Mesendoderm (in vitro differentiated cells): ENCODE measurements at regions not wholly inside any gene's neighbourhood (a gene's known extent, or its start where the extent isn't known, plus 50 kb on each side); places are given as distances from the start of the nearest gene placed in this dataset.

Source experiments
- DNase-seq: peaks from one replicate; pipeline ENCODE4 v3.0.0; 2013
- H2AK5ac ChIP-seq: 2 replicates; pipeline ENCODE4 v1.6.1; 2013; ENCODE audit warnings: low read length, inconsistent platforms
- H2BK120ac ChIP-seq: 2 replicates; pipeline ENCODE4 v1.6.1; 2013; ENCODE audit warnings: low read depth, mild to moderate bottlenecking, low read length, moderate library complexity, mixed read lengths
- H2BK15ac ChIP-seq: replicated peaks from 2 replicates; pipeline ENCODE4 v1.6.1; 2013; ENCODE audit warnings: low read depth, mild to moderate bottlenecking, moderate library complexity
- H2BK5ac ChIP-seq: 2 replicates; pipeline ENCODE4 v1.6.1; 2013; ENCODE audit warnings: low read length, inconsistent platforms
- H3K18ac ChIP-seq: 2 replicates; pipeline ENCODE4 v1.6.1; 2013; ENCODE audit warnings: mild to moderate bottlenecking, low read length, mixed read lengths
- H3K23ac ChIP-seq: one replicate; pipeline ENCODE4 v1.6.1; 2013; ENCODE audit warnings: low read length
- H3K27ac ChIP-seq: 2 replicates; pipeline ENCODE4 v1.5.1; 2013; ENCODE audit warnings: low read depth, mild to moderate bottlenecking, inconsistent platforms, low read length, moderate library complexity
- H3K27me3 ChIP-seq: 2 replicates; pipeline ENCODE4 v1.6.1; 2013; ENCODE audit warnings: low read length, control low read depth, mild to moderate bottlenecking, inconsistent platforms; ENCODE audit not compliant: insufficient read depth, poor library complexity
- H3K36me3 ChIP-seq: 2 replicates; pipeline ENCODE4 v1.6.1; 2013; ENCODE audit warnings: low read length, inconsistent platforms; ENCODE audit not compliant: control insufficient read depth, insufficient read depth
- H3K4ac ChIP-seq: one replicate; pipeline ENCODE4 v1.6.1; 2013; ENCODE audit warnings: low read depth, mild to moderate bottlenecking, low read length, moderate library complexity
- H3K4me1 ChIP-seq: 2 replicates; pipeline ENCODE4 v1.6.1; 2013; ENCODE audit warnings: low read depth, low read length, inconsistent platforms; ENCODE audit not compliant: control insufficient read depth
- H3K4me2 ChIP-seq: 2 replicates; pipeline ENCODE4 v1.6.1; 2013; ENCODE audit warnings: low read length
- H3K4me3 ChIP-seq: 2 replicates; pipeline ENCODE4 v1.5.1; 2013; ENCODE audit warnings: mild to moderate bottlenecking, low read length
- H3K56ac ChIP-seq: one replicate; pipeline ENCODE4 v1.6.1; 2013; ENCODE audit warnings: low read length
- H3K79me1 ChIP-seq: 2 replicates; pipeline ENCODE4 v1.6.1; 2013; ENCODE audit warnings: low read length, inconsistent platforms
- H3K79me2 ChIP-seq: 2 replicates; pipeline ENCODE4 v1.6.1; 2013; ENCODE audit warnings: mild to moderate bottlenecking, low read length; ENCODE audit not compliant: control insufficient read depth, insufficient read depth
- H3K9ac ChIP-seq: 2 replicates; pipeline ENCODE4 v1.6.1; 2013; ENCODE audit warnings: low read length, inconsistent platforms
- H4K5ac ChIP-seq: one replicate; pipeline ENCODE4 v1.6.1; 2013; ENCODE audit warnings: low read length
- H4K8ac ChIP-seq: one replicate; pipeline ENCODE4 v1.6.1; 2013; ENCODE audit warnings: low read depth, mild to moderate bottlenecking, control low read depth, low read length, moderate library complexity
- WGBS: extraction: QIAGEN DNeasy Blood & Tissue Kit; methylation state at CpG from one replicate; pipeline ENCODE4 v1.1.7; 2013; ENCODE audit warnings: low lambda C conversion rate, missing lambda C conversion rate; ENCODE audit not compliant: insufficient coverage; ENCODE audit errors: extremely low coverage; 5-methylcytosine and 5-hydroxymethylcytosine counted together

DNA sequence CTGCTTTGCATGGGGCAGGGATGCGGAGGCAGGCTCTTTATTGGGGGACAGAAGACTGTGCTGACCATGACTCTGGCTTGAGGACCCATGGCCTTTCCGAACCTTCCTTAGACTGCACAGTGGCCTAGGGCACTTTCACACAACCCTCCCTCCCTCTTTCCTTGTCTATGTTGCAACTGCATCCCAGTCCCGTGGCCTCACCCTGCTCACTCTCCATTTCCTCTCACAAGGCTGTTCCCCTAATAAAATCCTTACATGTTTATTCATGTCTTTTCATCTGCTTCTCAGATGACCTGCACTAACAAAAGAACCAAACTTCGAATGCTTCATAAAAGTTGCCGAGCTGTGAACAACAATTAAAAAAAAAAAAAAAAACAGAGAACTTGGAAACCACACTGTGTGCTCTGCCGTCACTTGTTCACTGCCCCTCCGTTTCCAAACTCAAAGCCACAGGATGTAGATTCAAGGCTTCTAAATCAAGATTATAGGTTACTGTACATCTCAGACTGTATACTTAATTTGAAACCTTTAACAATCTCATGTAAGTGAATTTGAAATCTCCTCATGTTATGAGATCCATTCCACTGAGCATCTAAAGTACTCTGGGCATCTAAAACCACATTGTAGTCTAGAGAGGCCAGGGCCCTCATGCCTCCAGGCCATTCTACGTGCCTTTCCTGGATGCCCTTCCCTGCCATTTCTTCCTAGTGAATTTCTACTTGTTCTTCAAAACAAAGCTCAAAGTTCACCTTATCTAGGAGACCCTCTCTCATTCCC lies 265.9 kb downstream of the SNX13 start:
- H3K4me3 ChIP-seq, result no peak overlapping the region
- no peak overlapping the region for H2BK15ac ChIP-seq
- no peak overlapping the region for H3K27ac ChIP-seq
- H4K5ac ChIP-seq, result no peak overlapping the region
- H3K23ac ChIP-seq, result no peak overlapping the region
- H3K27me3 ChIP-seq, result no peaks in the 10 kb centered on the region
- H3K4me1 ChIP-seq, result no peaks in the 10 kb centered on the region
- H3K4ac ChIP-seq, result no peak overlapping the region
- H3K36me3 ChIP-seq, result no peaks in the 10 kb centered on the region
- H2BK120ac ChIP-seq, result no peak overlapping the region
- H2AK5ac ChIP-seq, result no peak overlapping the region
- no peaks in the 10 kb centered on the region for H3K79me2 ChIP-seq
- WGBS, result no CpG with 5 or more reads among the region's 8 CpGs
- H4K8ac ChIP-seq, result no peak overlapping the region
- DNase-seq, result no peak
- H3K9ac ChIP-seq, result no peak overlapping the region
- H2BK5ac ChIP-seq, result no peak overlapping the region
- H3K4me2 ChIP-seq, result no peak overlapping the region
- no peak overlapping the region for H3K18ac ChIP-seq
- no peaks in the 10 kb centered on the region for H3K79me1 ChIP-seq
- H3K56ac ChIP-seq, result no peak overlapping the region

DNA sequence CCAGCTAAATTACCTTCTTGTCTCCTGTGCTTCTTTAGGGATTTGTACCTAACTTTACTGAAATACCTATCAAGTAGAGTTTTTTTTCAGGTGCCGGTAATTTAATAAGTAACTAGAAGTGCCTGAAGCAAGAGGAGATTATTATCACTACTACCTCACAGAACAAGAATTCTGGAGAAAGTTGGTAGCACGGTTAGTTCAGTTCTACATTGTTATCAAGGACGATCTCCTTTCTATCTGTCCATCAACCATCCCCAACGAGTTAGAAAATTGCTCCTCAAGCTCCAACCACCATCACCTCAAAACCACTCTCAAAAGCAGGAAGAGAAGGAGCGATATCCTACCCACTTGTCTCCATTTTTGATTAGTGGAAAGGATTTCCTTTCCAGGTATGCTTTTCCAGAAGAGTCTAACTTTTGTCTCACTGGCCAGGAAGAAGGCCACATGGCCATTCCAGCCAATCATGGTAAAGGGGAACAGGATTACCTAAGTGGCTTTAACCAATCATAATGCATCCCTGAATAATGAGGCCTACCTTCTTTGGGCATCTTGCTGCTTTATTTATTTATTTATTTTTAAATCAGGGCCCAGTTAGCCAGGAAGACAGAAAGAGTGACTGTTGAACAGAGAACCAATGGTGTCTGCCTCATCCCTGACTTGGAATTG lies 265.2 kb downstream of the SNX13 start:
- Histone ChIP-seq H3K79me1 (no peaks in the 10 kb centered on the region), H3K27me3 (no peaks in the 10 kb centered on the region), H2BK5ac (no peak overlapping the region), H3K4ac (no peak overlapping the region), H3K9ac (no peak overlapping the region), H3K23ac (no peak overlapping the region), H3K79me2 (no peaks in the 10 kb centered on the region), H3K4me2 (no peak overlapping the region), H3K27ac (no peak overlapping the region), H4K5ac (no peak overlapping the region), H3K4me1 (peaks cover 3% of the 10 kb centered on the region), H2BK120ac (no peak overlapping the region), H2BK15ac (no peak overlapping the region), H2AK5ac (no peak overlapping the region), H3K4me3 (no peak overlapping the region), H3K56ac (no peak overlapping the region), H4K8ac (no peak overlapping the region), H3K18ac (no peak overlapping the region), H3K36me3 (no peaks in the 10 kb centered on the region)
- DNase-seq, result no peak
- WGBS, result no CpG with 5 or more reads among the region's 5 CpGs

DNA sequence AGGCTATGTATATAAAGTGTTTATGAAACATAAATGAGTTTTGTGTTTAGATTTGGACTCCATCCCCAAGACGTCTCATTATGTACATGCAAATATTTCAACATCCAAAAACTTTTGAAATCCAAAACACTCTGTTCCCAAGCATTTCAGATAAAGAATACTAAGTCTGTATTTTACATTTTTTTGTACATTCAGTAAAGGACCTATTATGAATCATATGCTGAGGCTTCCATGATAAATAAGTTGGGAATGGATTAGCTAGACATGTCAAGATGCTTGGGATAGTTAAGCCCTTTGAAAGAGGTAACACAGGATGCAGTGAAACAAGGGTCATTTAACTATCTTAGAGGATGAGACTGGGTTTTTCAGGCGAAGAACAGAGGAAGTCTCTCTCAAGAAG lies 262.9 kb downstream of the SNX13 start:
- Histone ChIP-seq H3K56ac (no peak overlapping the region), H3K18ac (no peak overlapping the region), H2BK5ac (no peak overlapping the region), H3K36me3 (no peaks in the 10 kb centered on the region), H3K79me1 (no peaks in the 10 kb centered on the region), H3K4me3 (no peak overlapping the region), H3K4me2 (no peak overlapping the region), H3K27ac (no peak overlapping the region), H2AK5ac (no peak overlapping the region), H3K23ac (no peak overlapping the region), H2BK15ac (no peak overlapping the region), H3K79me2 (no peaks in the 10 kb centered on the region), H3K27me3 (no peaks in the 10 kb centered on the region), H3K9ac (no peak overlapping the region), H4K8ac (no peak overlapping the region), H2BK120ac (no peak overlapping the region), H4K5ac (no peak overlapping the region), H3K4me1 (peaks cover 3% of the 10 kb centered on the region), H3K4ac (no peak overlapping the region)
- WGBS, result no CpG with 5 or more reads among the region's 2 CpGs
- DNase-seq, result no peak

DNA sequence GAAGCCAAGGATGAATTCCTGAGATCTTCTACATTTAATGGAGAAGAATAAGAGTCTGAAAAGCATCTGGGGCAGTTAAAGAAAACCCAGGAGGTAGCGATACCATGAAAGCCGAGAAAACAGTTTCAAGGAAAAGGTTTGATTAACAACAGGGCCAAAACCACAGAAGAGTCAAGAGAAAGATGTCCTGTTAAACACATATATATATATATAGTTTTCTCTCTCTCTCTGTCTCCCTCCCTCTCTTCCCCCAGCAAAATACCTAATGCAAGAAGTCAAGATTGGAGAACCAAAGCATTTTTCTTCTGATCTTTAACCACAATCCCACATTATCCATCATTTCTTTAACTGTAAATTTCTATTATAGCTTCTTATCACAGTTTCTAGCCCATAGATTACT lies 261.4 kb downstream of the SNX13 start:
- Histone ChIP-seq H2BK15ac (no peak overlapping the region), H4K8ac (no peak overlapping the region), H3K4me2 (no peak overlapping the region), H3K18ac (no peak overlapping the region), H3K4me1 (peaks cover 3% of the 10 kb centered on the region), H2BK5ac (no peak overlapping the region), H3K4me3 (no peak overlapping the region), H3K79me1 (no peaks in the 10 kb centered on the region), H4K5ac (no peak overlapping the region), H3K4ac (no peak overlapping the region), H2AK5ac (no peak overlapping the region), H3K23ac (no peak overlapping the region), H3K9ac (no peak overlapping the region), H3K79me2 (no peaks in the 10 kb centered on the region), H3K56ac (no peak overlapping the region), H3K27me3 (no peaks in the 10 kb centered on the region), H2BK120ac (no peak overlapping the region), H3K36me3 (no peaks in the 10 kb centered on the region), H3K27ac (no peak overlapping the region)
- no CpG with 5 or more reads among the region's 2 CpGs for WGBS
- DNase-seq, result no peak

DNA sequence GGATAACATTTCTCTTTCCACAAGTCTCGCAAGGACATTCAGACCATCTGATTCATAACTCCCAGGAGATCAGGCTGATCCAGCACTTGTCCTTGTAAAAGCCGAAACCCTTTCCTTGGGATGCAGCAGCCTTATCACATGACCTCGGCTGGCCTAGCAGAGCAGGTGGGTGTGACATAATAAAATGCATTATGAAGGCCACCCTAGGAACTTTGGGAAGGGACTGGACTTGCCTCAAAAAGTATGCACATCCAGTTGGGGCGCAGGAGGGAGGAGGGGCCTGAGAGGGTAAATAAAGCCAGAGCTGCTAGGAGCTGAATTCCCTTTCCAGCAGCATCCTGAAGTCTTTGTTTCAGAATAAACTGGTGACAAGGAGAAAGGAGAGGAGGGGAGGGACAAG lies 260.8 kb downstream of the SNX13 start:
- no peak overlapping the region for H3K27ac ChIP-seq
- H3K23ac ChIP-seq, result no peak overlapping the region
- peaks cover 3% of the 10 kb centered on the region for H3K4me1 ChIP-seq
- no peak overlapping the region for H2BK120ac ChIP-seq
- H2BK15ac ChIP-seq, result no peak overlapping the region
- H2BK5ac ChIP-seq, result no peak overlapping the region
- no peak overlapping the region for H4K5ac ChIP-seq
- no peaks in the 10 kb centered on the region for H3K36me3 ChIP-seq
- no peak overlapping the region for H3K9ac ChIP-seq
- no peak overlapping the region for H3K18ac ChIP-seq
- no peak overlapping the region for H2AK5ac ChIP-seq
- H3K56ac ChIP-seq, result no peak overlapping the region
- no peaks in the 10 kb centered on the region for H3K27me3 ChIP-seq
- no peaks in the 10 kb centered on the region for H3K79me2 ChIP-seq
- H4K8ac ChIP-seq, result no peak overlapping the region
- H3K4me2 ChIP-seq, result no peak overlapping the region
- H3K79me1 ChIP-seq, result no peaks in the 10 kb centered on the region
- DNase-seq, result no peak
- no peak overlapping the region for H3K4ac ChIP-seq
- WGBS, result no CpG with 5 or more reads among the region's 4 CpGs
- H3K4me3 ChIP-seq, result no peak overlapping the region
